Liver (tissue), 3 donors: ENCODE measurements at regions not wholly inside any gene's neighbourhood (a gene's known extent, or its start where the extent isn't known, plus 50 kb on each side); places are given as distances from the start of the nearest gene placed in this dataset.

Source experiments
- ATF3 ChIP-seq: IDR thresholded peaks from 2 replicates; pipeline ENCODE4 v1.6.1; 2016; ENCODE audit warnings: antibody characterized with exemption
- CTCF ChIP-seq: fragments of 150-350 bp; IDR thresholded peaks from 2 replicates; pipeline ENCODE4 v1.5.1; 2017; ENCODE audit warnings: improper control_type of control experiment, low read depth, low read length; ENCODE audit not compliant: missing input control
- EGR1 ChIP-seq, 2 donors: IDR thresholded peaks; 2 replicates each; pipeline ENCODE4 v1.6.1; 2016 to 2018; ENCODE audit warnings: antibody characterized with exemption in 2 of 2, low read depth in 2 of 2
- GABPA ChIP-seq, 2 donors: IDR thresholded peaks in 1 of 2; conservative IDR thresholded peaks in 1 of 2; 2 replicates each; pipeline ENCODE4 v1.6.1; 2016; ENCODE audit warnings: antibody characterized with exemption in 2 of 2, mild to moderate bottlenecking in 1 of 2, moderate library complexity in 1 of 2
- HNF4A ChIP-seq, 2 donors: conservative IDR thresholded peaks; 2 replicates each; pipeline ENCODE4 v1.6.1; 2016; ENCODE audit warnings: antibody characterized with exemption in 2 of 2, mild to moderate bottlenecking in 2 of 2
- JUND ChIP-seq, 2 donors: IDR thresholded peaks; 2 replicates each; pipeline ENCODE4 v1.6.1; 2016; ENCODE audit warnings: antibody characterized with exemption in 2 of 2
- RAD21 ChIP-seq, 2 donors: IDR thresholded peaks; 2 replicates each; pipeline ENCODE4 v1.6.1; 2016; ENCODE audit warnings: antibody characterized with exemption in 2 of 2, mild to moderate bottlenecking in 2 of 2
- REST ChIP-seq: IDR thresholded peaks from 2 replicates; pipeline ENCODE4 v1.6.1; 2016; ENCODE audit warnings: antibody characterized with exemption, mild to moderate bottlenecking
- RXRA ChIP-seq, 2 donors: IDR thresholded peaks; 2 replicates each; pipeline ENCODE4 v1.6.1; 2017 to 2018; ENCODE audit warnings: antibody characterized with exemption in 2 of 2, mild to moderate bottlenecking in 1 of 2
- SP1 ChIP-seq: IDR thresholded peaks from 2 replicates; pipeline ENCODE4 v1.6.1; 2018; ENCODE audit warnings: antibody characterized with exemption, mild to moderate bottlenecking
- TAF1 ChIP-seq: conservative IDR thresholded peaks from 2 replicates; pipeline ENCODE4 v1.6.1; 2016; ENCODE audit warnings: antibody characterized with exemption, mild to moderate bottlenecking
- YY1 ChIP-seq: IDR thresholded peaks from 2 replicates; pipeline ENCODE4 v1.6.1; 2016; ENCODE audit warnings: antibody characterized with exemption, mild to moderate bottlenecking
- ZBTB33 ChIP-seq: IDR thresholded peaks from 2 replicates; pipeline ENCODE4 v1.6.1; 2016; ENCODE audit warnings: antibody characterized with exemption
- donor health status: healthy.
- donor health status: healthy.

GRCh38 chr5:68533051-68533450 is 317.5 kb downstream of the PIK3R1 start:
- TF ChIP-seq CTCF (no peak), RAD21 (IDR thresholded peaks at IDR 0.05) (no peak), YY1 (no peak), ZBTB33 (no peak), RXRA (IDR thresholded peaks at IDR 0.05) (no peak), JUND (IDR thresholded peaks at IDR 0.05) (no peak), SP1 (no peak), REST (no peak), HNF4A (conservative IDR thresholded peaks at IDR 0.05) (no peak), GABPA (IDR thresholded peaks at IDR 0.05 in 1 of 2, conservative IDR thresholded peaks at IDR 0.05 in 1 of 2) (no peak), TAF1 (no peak), EGR1 (IDR thresholded peaks at IDR 0.05; ENCODE audit: low read depth in 2 of 2) (no peak), ATF3 (no peak)
